T-helper 17 cell (primary cell): ENCODE measurements at regions not wholly inside any gene's neighbourhood (a gene's known extent, or its start where the extent isn't known, plus 50 kb on each side); places are given as distances from the start of the nearest gene placed in this dataset.

Experiments
- ATAC-seq: fragments of 150-1000 bp; cut with Tn5 transposase; 2 replicates; pipeline ENCODE4 v1.10.0; 2021; ENCODE audit warnings: mild to moderate bottlenecking, moderate library complexity
- DNase-seq, 3 donors: peaks; one replicate each; pipeline versions ENCODE4 v3.0.0 to v3.0.0-alpha.2; 2020 to 2021
- H3K9me3 ChIP-seq: one replicate; pipeline ENCODE4 v1.7.0; 2013; ENCODE audit warnings: low read length, mild to moderate bottlenecking; ENCODE audit not compliant: control insufficient read depth, poor library complexity, severe bottlenecking
- H3K27ac Mint-ChIP-seq: one replicate; pipeline ENCODE4 v1.8.0; 2022; ENCODE audit warnings: mild to moderate bottlenecking, moderate library complexity, mixed read lengths
- H3K27me3 Mint-ChIP-seq: one replicate; pipeline ENCODE4 v1.8.0; 2022; ENCODE audit warnings: mixed read lengths
- H3K36me3 Mint-ChIP-seq: one replicate; pipeline ENCODE4 v1.8.0; 2022; ENCODE audit warnings: low read depth, mixed read lengths
- H3K4me1 Mint-ChIP-seq: one replicate; pipeline ENCODE4 v1.8.0; 2022; ENCODE audit warnings: mild to moderate bottlenecking, mixed read lengths
- H3K4me3 Mint-ChIP-seq: one replicate; pipeline ENCODE4 v1.8.0; 2022; ENCODE audit warnings: mild to moderate bottlenecking, moderate library complexity, mixed read lengths

GRCh38 chr18:65016631-65017371 lies 734.0 kb upstream of the CDH7 start:
- Mint-ChIP-seq H3K4me1 (no peaks in the 10 kb centered on the region), H3K27ac (no peak overlapping the region), H3K4me3 (no peak overlapping the region), H3K27me3 (no peaks in the 10 kb centered on the region), H3K36me3 (no peaks in the 10 kb centered on the region)
- ATAC-seq = no peak
- no peak for DNase-seq
- no peaks in the 10 kb centered on the region for H3K9me3 ChIP-seq

- no peaks in the 10 kb centered on the region for H3K9me3 ChIP-seq
- Mint-ChIP-seq H3K4me1 (no peaks in the 10 kb centered on the region), H3K27me3 (no peaks in the 10 kb centered on the region), H3K27ac (no peak overlapping the region), H3K36me3 (no peaks in the 10 kb centered on the region), H3K4me3 (no peak overlapping the region)
- DNase-seq (no peak), ATAC-seq (no peak)
These were observed 756.4 kb upstream of the CDH7 start for GRCh38 chr18:64994370-64994769.

GRCh38 chr18:64993695-64994094 lies 757.1 kb upstream of the CDH7 start:
- ATAC-seq = no peak
- no peaks in the 10 kb centered on the region for H3K27me3 Mint-ChIP-seq
- no peaks in the 10 kb centered on the region for H3K4me1 Mint-ChIP-seq
- H3K36me3 Mint-ChIP-seq = no peaks in the 10 kb centered on the region
- H3K4me3 Mint-ChIP-seq = no peak overlapping the region
- no peak overlapping the region for H3K27ac Mint-ChIP-seq
- DNase-seq = no peak
- no peaks in the 10 kb centered on the region for H3K9me3 ChIP-seq

GRCh38 chr18:64992654-64993053 lies 758.2 kb upstream of the CDH7 start:
- Mint-ChIP-seq H3K4me1 (no peaks in the 10 kb centered on the region), H3K27ac (no peak overlapping the region), H3K27me3 (no peaks in the 10 kb centered on the region), H3K36me3 (no peaks in the 10 kb centered on the region), H3K4me3 (no peak overlapping the region)
- no peak for DNase-seq
- no peak for ATAC-seq
- H3K9me3 ChIP-seq = no peaks in the 10 kb centered on the region

GRCh38 chr18:64991102-64991501 lies 759.7 kb upstream of the CDH7 start:
- H3K9me3 ChIP-seq = no peaks in the 10 kb centered on the region
- ATAC-seq = no peak
- no peaks in the 10 kb centered on the region for H3K36me3 Mint-ChIP-seq
- no peaks in the 10 kb centered on the region for H3K4me1 Mint-ChIP-seq
- H3K4me3 Mint-ChIP-seq = no peak overlapping the region
- H3K27ac Mint-ChIP-seq = no peak overlapping the region
- H3K27me3 Mint-ChIP-seq = no peaks in the 10 kb centered on the region
- DNase-seq = no peak

- ATAC-seq (no peak), DNase-seq (no peak)
- H3K9me3 ChIP-seq = no peaks in the 10 kb centered on the region
- Mint-ChIP-seq H3K36me3 (no peaks in the 10 kb centered on the region), H3K4me3 (no peak overlapping the region), H3K4me1 (no peaks in the 10 kb centered on the region), H3K27me3 (no peaks in the 10 kb centered on the region), H3K27ac (no peak overlapping the region)
These were observed 763.8 kb upstream of the CDH7 start for GRCh38 chr18:64986906-64987495.

- Mint-ChIP-seq H3K36me3 (no peaks in the 10 kb centered on the region), H3K4me3 (no peak overlapping the region), H3K27ac (no peak overlapping the region), H3K27me3 (no peaks in the 10 kb centered on the region), H3K4me1 (no peaks in the 10 kb centered on the region)
- DNase-seq (no peak), ATAC-seq (no peak)
- H3K9me3 ChIP-seq = no peaks in the 10 kb centered on the region
These were observed 767.1 kb upstream of the CDH7 start for GRCh38 chr18:64983497-64984238.

- Mint-ChIP-seq H3K27ac (no peak overlapping the region), H3K4me1 (no peaks in the 10 kb centered on the region), H3K36me3 (no peaks in the 10 kb centered on the region), H3K27me3 (no peaks in the 10 kb centered on the region), H3K4me3 (no peak overlapping the region)
- no peaks in the 10 kb centered on the region for H3K9me3 ChIP-seq
- ATAC-seq = no peak
- DNase-seq = no peak
These were observed 768.3 kb upstream of the CDH7 start for GRCh38 chr18:64982414-64983055.

GRCh38 chr18:64981915-64982314 lies 768.9 kb upstream of the CDH7 start:
- H3K36me3 Mint-ChIP-seq = no peaks in the 10 kb centered on the region
- H3K27ac Mint-ChIP-seq = no peak overlapping the region
- H3K9me3 ChIP-seq = no peaks in the 10 kb centered on the region
- DNase-seq (no peak), ATAC-seq (no peak)
- H3K27me3 Mint-ChIP-seq = no peaks in the 10 kb centered on the region
- H3K4me1 Mint-ChIP-seq = no peaks in the 10 kb centered on the region
- no peak overlapping the region for H3K4me3 Mint-ChIP-seq

GRCh38 chr18:64979791-64980190 lies 771.0 kb upstream of the CDH7 start:
- ATAC-seq (no peak), DNase-seq (no peak)
- Mint-ChIP-seq H3K4me1 (no peaks in the 10 kb centered on the region), H3K4me3 (no peak overlapping the region), H3K27me3 (no peaks in the 10 kb centered on the region), H3K36me3 (no peaks in the 10 kb centered on the region), H3K27ac (no peak overlapping the region)
- no peaks in the 10 kb centered on the region for H3K9me3 ChIP-seq

- Mint-ChIP-seq H3K4me3 (no peak overlapping the region), H3K27me3 (no peaks in the 10 kb centered on the region), H3K36me3 (no peaks in the 10 kb centered on the region), H3K4me1 (no peaks in the 10 kb centered on the region), H3K27ac (no peak overlapping the region)
- ATAC-seq (no peak), DNase-seq (no peak)
- H3K9me3 ChIP-seq = no peaks in the 10 kb centered on the region
These were observed 776.3 kb upstream of the CDH7 start for GRCh38 chr18:64974391-64975125.

- no peaks in the 10 kb centered on the region for H3K9me3 ChIP-seq
- Mint-ChIP-seq H3K27me3 (no peaks in the 10 kb centered on the region), H3K27ac (no peak overlapping the region), H3K4me1 (no peaks in the 10 kb centered on the region), H3K36me3 (no peaks in the 10 kb centered on the region), H3K4me3 (no peak overlapping the region)
- DNase-seq = no peak
- no peak for ATAC-seq
These were observed 778.3 kb upstream of the CDH7 start for GRCh38 chr18:64972545-64972944.

- ATAC-seq (no peak), DNase-seq (no peak)
- Mint-ChIP-seq H3K36me3 (no peaks in the 10 kb centered on the region), H3K4me1 (no peaks in the 10 kb centered on the region), H3K4me3 (no peak overlapping the region), H3K27me3 (no peaks in the 10 kb centered on the region), H3K27ac (no peak overlapping the region)
- no peaks in the 10 kb centered on the region for H3K9me3 ChIP-seq
These were observed 784.1 kb upstream of the CDH7 start for GRCh38 chr18:64966667-64967066.
